OCI-LY1 (cell line): ENCODE measurements at regions not wholly inside any gene's neighbourhood (a gene's known extent, or its start where the extent isn't known, plus 50 kb on each side); places are given as distances from the start of the nearest gene placed in this dataset.
A peak's percentile ranks its signal among the peaks of the same experiment; 100 is the strongest.

Source experiments
- H2AFZ ChIP-seq: fragments of 200-600 bp; sonication (generic), shearing (Covaris generic); 2 replicates; pipeline ENCODE4 v1.6.0; 2014; ENCODE audit warnings: antibody characterized with exemption, mild to moderate bottlenecking, low read length
- H3F3A ChIP-seq: fragments of 200-600 bp; sonication (generic), shearing (Covaris generic); 2 replicates; pipeline ENCODE4 v1.6.0; 2014; ENCODE audit warnings: mild to moderate bottlenecking, antibody characterized with exemption, low read length, moderate library complexity; ENCODE audit not compliant: insufficient read depth
- H3K27ac ChIP-seq: fragments of 200-600 bp; sonication (generic); 2 replicates; pipeline ENCODE4 v1.5.1; 2014; ENCODE audit warnings: low read length, mixed run types, mild to moderate bottlenecking, low read depth; ENCODE audit not compliant: poor library complexity, severe bottlenecking
- H3K27me3 ChIP-seq: fragments of 200-600 bp; sonication (generic); 2 replicates; pipeline ENCODE4 v1.6.0; 2014; ENCODE audit warnings: antibody characterized with exemption, mild to moderate bottlenecking, low read length, moderate library complexity; ENCODE audit not compliant: insufficient read depth
- H3K36me3 ChIP-seq: fragments of 200-600 bp; sonication (generic); 2 replicates; pipeline ENCODE4 v1.6.1; 2014; ENCODE audit warnings: mild to moderate bottlenecking, antibody characterized with exemption, low read length, moderate library complexity, mixed read lengths; ENCODE audit not compliant: insufficient read depth
- H3K4me1 ChIP-seq: fragments of 200-600 bp; sonication (generic); 2 replicates; pipeline ENCODE4 v1.5.1; 2014; ENCODE audit warnings: mild to moderate bottlenecking, low read length, moderate library complexity; ENCODE audit not compliant: insufficient read depth, severe bottlenecking
- H3K4me2 ChIP-seq: fragments of 200-600 bp; sonication (generic), shearing (Covaris generic); 2 replicates; pipeline ENCODE4 v1.6.1; 2014; ENCODE audit warnings: low read length
- H3K4me3 ChIP-seq: fragments of 200-600 bp; sonication (generic); 2 replicates; pipeline ENCODE4 v1.5.1; 2014; ENCODE audit warnings: low read length, low read depth, mild to moderate bottlenecking, mixed read lengths; ENCODE audit not compliant: poor library complexity, severe bottlenecking
- H3K79me2 ChIP-seq: fragments of 200-600 bp; shearing (Covaris generic); 2 replicates; pipeline ENCODE4 v1.6.1; 2016; ENCODE audit warnings: mixed run types, low read length, mixed read lengths; ENCODE audit not compliant: insufficient read depth
- H3K9ac ChIP-seq: fragments of 200-600 bp; sonication (generic), shearing (Covaris generic); 2 replicates; pipeline ENCODE4 v1.6.1; 2014; ENCODE audit warnings: mild to moderate bottlenecking, low read length, mixed read lengths
- H3K9me2 ChIP-seq: fragments of 200-600 bp; sonication (generic), shearing (Covaris generic); 2 replicates; pipeline ENCODE4 v1.6.1; 2014; ENCODE audit warnings: low read depth, mild to moderate bottlenecking, low read length, mixed read lengths
- H3K9me3 ChIP-seq: fragments of 200-600 bp; shearing (Covaris generic); 2 replicates; pipeline ENCODE4 v1.6.1; 2014; ENCODE audit warnings: low read length, mixed read lengths
- H4K20me1 ChIP-seq: fragments of 200-600 bp; sonication (generic), shearing (Covaris generic); 2 replicates; pipeline ENCODE4 v1.6.0; 2016; ENCODE audit warnings: mild to moderate bottlenecking, low read length; ENCODE audit not compliant: insufficient read depth
- EZH2 ChIP-seq: fragments of 200-600 bp; sonication (generic), shearing (Covaris generic); IDR thresholded peaks from 2 replicates; pipeline ENCODE4 v1.8.0; 2017; ENCODE audit warnings: borderline replicate concordance, mixed run types, mild to moderate bottlenecking, antibody characterized with exemption, low read length, moderate library complexity, mixed read lengths
- TF ChIP-seq, protein P1 (sequence below): fragments of 200-600 bp; sonication (generic), shearing (Covaris generic); IDR thresholded peaks from 2 replicates; pipeline ENCODE4 v1.5.1; 2017; ENCODE audit warnings: mild to moderate bottlenecking, antibody characterized with exemption, low read length, moderate library complexity, mixed read lengths

DNA sequence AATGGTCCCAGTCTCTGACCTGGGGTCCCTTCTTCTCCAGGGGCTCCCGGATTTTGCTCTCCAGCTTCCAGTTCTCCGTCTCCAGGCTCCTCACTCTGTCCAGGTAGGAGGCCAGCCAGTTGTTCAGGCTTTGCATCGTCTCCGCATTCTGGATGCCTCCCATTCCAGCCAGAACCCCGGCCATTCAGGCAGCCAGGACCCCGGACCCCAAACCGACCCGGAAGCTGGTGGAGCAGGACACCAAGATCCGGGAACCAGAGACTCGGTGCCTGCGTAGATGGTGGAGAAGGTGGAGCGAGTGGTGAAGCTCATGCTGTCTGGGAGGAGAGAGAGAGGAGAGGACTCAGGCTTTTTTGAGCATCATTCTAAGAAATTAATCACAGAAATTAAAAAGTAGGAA lies 572.4 kb upstream of the NCAM2 start:
- no peaks in the 10 kb centered on the region for H3K4me1 ChIP-seq
- H3K27me3 ChIP-seq = no peaks in the 10 kb centered on the region
- TF ChIP-seq EZH2 = no peak
- TF ChIP-seq, protein P1, sequence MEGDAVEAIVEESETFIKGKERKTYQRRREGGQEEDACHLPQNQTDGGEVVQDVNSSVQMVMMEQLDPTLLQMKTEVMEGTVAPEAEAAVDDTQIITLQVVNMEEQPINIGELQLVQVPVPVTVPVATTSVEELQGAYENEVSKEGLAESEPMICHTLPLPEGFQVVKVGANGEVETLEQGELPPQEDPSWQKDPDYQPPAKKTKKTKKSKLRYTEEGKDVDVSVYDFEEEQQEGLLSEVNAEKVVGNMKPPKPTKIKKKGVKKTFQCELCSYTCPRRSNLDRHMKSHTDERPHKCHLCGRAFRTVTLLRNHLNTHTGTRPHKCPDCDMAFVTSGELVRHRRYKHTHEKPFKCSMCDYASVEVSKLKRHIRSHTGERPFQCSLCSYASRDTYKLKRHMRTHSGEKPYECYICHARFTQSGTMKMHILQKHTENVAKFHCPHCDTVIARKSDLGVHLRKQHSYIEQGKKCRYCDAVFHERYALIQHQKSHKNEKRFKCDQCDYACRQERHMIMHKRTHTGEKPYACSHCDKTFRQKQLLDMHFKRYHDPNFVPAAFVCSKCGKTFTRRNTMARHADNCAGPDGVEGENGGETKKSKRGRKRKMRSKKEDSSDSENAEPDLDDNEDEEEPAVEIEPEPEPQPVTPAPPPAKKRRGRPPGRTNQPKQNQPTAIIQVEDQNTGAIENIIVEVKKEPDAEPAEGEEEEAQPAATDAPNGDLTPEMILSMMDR = no peak
- no peak overlapping the region for H3K4me2 ChIP-seq
- H3K9me3 ChIP-seq = no peaks in the 10 kb centered on the region
- H4K20me1 ChIP-seq = no peaks in the 10 kb centered on the region
- no peak overlapping the region for H3K9ac ChIP-seq
- H2AFZ ChIP-seq = no peak overlapping the region
- no peaks in the 10 kb centered on the region for H3K36me3 ChIP-seq
- no peak overlapping the region for H3K27ac ChIP-seq
- no peaks in the 10 kb centered on the region for H3F3A ChIP-seq
- no peak overlapping the region for H3K4me3 ChIP-seq
- H3K9me2 ChIP-seq = no peaks in the 10 kb centered on the region
- no peaks in the 10 kb centered on the region for H3K79me2 ChIP-seq

DNA sequence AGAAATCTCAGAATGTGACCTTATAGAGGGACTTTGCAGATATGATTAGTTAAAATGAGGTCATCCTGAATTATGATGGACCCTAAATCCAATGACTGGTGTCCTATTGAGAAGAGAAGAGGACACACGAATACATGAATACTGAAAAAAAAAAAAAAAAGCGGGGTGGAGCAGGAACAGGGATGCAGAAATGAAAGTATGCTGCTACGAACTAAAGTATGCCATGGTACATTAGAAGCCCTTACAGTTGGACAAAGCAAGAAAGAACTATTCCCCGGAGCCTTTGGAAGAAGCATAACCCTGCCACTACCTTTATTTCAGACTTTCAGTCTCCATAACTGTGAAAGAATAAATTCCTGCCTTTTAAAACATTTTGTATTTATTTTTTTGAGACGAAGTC lies 557.9 kb upstream of the NCAM2 start:
- Histone ChIP-seq H3K79me2 (no peaks in the 10 kb centered on the region), H3K4me2 (no peak overlapping the region), H3K9me2 (no peaks in the 10 kb centered on the region), H3K36me3 (no peaks in the 10 kb centered on the region), H3K27me3 (no peaks in the 10 kb centered on the region), H3K9me3 (no peaks in the 10 kb centered on the region), H3F3A (no peaks in the 10 kb centered on the region), H3K27ac (no peak overlapping the region), H2AFZ (no peak overlapping the region), H3K4me3 (no peak overlapping the region), H4K20me1 (no peaks in the 10 kb centered on the region), H3K9ac (no peak overlapping the region), H3K4me1 (no peaks in the 10 kb centered on the region)
- TF ChIP-seq, protein P1 = no peak
- no peak for TF ChIP-seq EZH2

DNA sequence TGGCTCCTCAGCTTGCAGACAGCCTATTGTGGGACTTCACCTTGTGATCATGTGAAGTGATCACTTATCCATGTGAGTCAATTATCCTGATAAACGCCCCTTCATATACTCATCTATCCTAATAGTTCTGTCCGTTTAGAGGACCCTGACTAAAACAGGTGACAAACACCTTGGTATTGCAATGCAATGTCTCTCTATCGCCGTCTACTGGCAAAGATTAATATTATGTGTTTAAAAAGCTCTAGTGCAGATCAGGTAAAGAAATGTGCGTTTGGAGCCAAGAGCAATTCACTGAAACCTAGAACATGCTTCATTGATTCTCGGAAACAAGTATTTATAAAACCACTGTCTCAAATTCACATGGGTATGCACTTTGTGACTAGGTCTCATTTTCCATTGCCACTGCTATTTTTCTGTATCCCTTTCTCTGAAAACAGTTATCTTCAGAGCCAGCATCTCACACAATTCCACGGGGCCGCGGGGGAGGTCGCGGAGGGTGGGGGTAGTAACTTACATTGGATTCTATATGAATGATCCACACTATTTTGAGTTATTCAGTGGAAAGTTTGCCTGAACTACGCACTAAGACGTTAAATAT lies 554.6 kb upstream of the NCAM2 start:
- Histone ChIP-seq H3K4me2 (no peak overlapping the region), H3K9me3 (no peaks in the 10 kb centered on the region), H3K4me3 (no peak overlapping the region), H3K9ac (no peak overlapping the region), H3K36me3 (no peaks in the 10 kb centered on the region), H3K4me1 (no peaks in the 10 kb centered on the region), H2AFZ (no peak overlapping the region), H3K79me2 (no peaks in the 10 kb centered on the region), H3K27me3 (no peaks in the 10 kb centered on the region), H3K27ac (no peak overlapping the region), H3F3A (no peaks in the 10 kb centered on the region), H4K20me1 (no peaks in the 10 kb centered on the region), H3K9me2 (no peaks in the 10 kb centered on the region)
- TF ChIP-seq EZH2 = no peak
- TF ChIP-seq, protein P1 = peak; percentile 76
